Ovary (tissue), 3 donors: ENCODE measurements at regions not wholly inside any gene's neighbourhood (a gene's known extent, or its start where the extent isn't known, plus 50 kb on each side); places are given as distances from the start of the nearest gene placed in this dataset.

Experiments
- EP300 ChIP-seq: sonication (generic); formaldehyde crosslinking; IDR thresholded peaks from one replicate; pipeline ENCODE4 v1.6.1; 2017; ENCODE audit warnings: antibody characterized with exemption
- POLR2A ChIP-seq: fragments of 450-650 bp; IDR thresholded peaks from one replicate; pipeline ENCODE4 v1.6.1; 2017; ENCODE audit warnings: antibody characterized with exemption, mild to moderate bottlenecking, moderate library complexity
- TF ChIP-seq, protein P1 (sequence below), 3 donors: fragments of 450-650 bp in 2 of 3; fragments of 200-600 bp in 1 of 3; IDR thresholded peaks; one replicate each; pipeline versions ENCODE4 v1.5.1 to v1.8.0; 2016 to 2022; ENCODE audit warnings: antibody characterized with exemption in 3 of 3, mild to moderate bottlenecking in 1 of 3
- donor health status: DM: no; HTN: no; CAD: no.

DNA sequence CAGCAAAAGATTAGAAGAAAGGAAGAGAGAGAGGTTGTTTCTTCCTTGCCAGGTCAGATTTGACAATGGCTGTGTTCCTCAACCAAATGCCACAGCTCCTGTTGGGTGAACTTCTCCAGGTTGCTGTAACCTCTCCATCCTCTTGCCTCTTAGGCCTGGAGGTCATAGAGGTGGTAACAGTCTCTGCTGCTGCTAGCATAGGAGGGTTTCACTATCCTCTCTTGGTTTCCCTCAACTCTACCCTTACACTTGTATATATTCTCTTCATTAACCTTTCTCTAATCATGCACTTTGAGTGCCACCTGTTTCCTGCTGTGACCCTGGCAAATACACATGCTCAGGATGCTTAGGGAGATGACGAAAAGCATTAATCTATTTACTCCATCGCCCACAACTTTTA lies 67.7 kb upstream of the HIF1A start:
- TF ChIP-seq, protein P1, sequence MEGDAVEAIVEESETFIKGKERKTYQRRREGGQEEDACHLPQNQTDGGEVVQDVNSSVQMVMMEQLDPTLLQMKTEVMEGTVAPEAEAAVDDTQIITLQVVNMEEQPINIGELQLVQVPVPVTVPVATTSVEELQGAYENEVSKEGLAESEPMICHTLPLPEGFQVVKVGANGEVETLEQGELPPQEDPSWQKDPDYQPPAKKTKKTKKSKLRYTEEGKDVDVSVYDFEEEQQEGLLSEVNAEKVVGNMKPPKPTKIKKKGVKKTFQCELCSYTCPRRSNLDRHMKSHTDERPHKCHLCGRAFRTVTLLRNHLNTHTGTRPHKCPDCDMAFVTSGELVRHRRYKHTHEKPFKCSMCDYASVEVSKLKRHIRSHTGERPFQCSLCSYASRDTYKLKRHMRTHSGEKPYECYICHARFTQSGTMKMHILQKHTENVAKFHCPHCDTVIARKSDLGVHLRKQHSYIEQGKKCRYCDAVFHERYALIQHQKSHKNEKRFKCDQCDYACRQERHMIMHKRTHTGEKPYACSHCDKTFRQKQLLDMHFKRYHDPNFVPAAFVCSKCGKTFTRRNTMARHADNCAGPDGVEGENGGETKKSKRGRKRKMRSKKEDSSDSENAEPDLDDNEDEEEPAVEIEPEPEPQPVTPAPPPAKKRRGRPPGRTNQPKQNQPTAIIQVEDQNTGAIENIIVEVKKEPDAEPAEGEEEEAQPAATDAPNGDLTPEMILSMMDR (IDR thresholded peaks at IDR 0.05), result no peak
- TF ChIP-seq EP300, result no peak
- no peak for TF ChIP-seq POLR2A
